Thymus (tissue), 11 donors: ENCODE measurements at regions not wholly inside any gene's neighbourhood (a gene's known extent, or its start where the extent isn't known, plus 50 kb on each side); places are given as distances from the start of the nearest gene placed in this dataset.
"Not testable (repeated sequence)": the region's sequence is repeated elsewhere in the genome, so short reads cannot be mapped to it uniquely, and the experiment has no call there.

Source experiments
- DNase-seq, 9 donors: peaks; one replicate each; pipeline ENCODE4 v3.0.0-alpha.2; 2013; ENCODE audit warnings: low spot score in 9 of 9, low read depth in 6 of 9, missing footprints in 1 of 9
- H3K27ac ChIP-seq, 2 donors: one replicate each; pipeline ENCODE4 v1.5.1; 2013; ENCODE audit warnings: control low read depth in 1 of 2, low read depth in 1 of 2, low read length in 1 of 2, mild to moderate bottlenecking in 1 of 2, moderate library complexity in 1 of 2
- H3K27me3 ChIP-seq, 2 donors: one replicate each; pipeline ENCODE4 v1.5.1; 2013; ENCODE audit warnings: low read length in 1 of 2; ENCODE audit not compliant: control insufficient read depth in 2 of 2, insufficient read depth in 1 of 2
- H3K36me3 ChIP-seq, 2 donors: one replicate each; pipeline ENCODE4 v1.5.1; 2013; ENCODE audit warnings: low read length in 1 of 2, mild to moderate bottlenecking in 1 of 2, moderate library complexity in 1 of 2; ENCODE audit not compliant: control insufficient read depth in 2 of 2, insufficient read depth in 2 of 2
- H3K4me1 ChIP-seq, 2 donors: one replicate each; pipeline ENCODE4 v1.5.1; 2013; ENCODE audit warnings: low read length in 2 of 2; ENCODE audit not compliant: control insufficient read depth in 2 of 2, insufficient read depth in 2 of 2
- H3K4me3 ChIP-seq, 2 donors: one replicate each; pipeline ENCODE4 v1.5.1; 2013; ENCODE audit warnings: low read length in 2 of 2, control low read depth in 1 of 2, mild to moderate bottlenecking in 1 of 2
- H3K9me3 ChIP-seq, 2 donors: one replicate each; pipeline ENCODE4 v1.5.1; 2013; ENCODE audit warnings: low read length in 1 of 2, mild to moderate bottlenecking in 1 of 2; ENCODE audit not compliant: control insufficient read depth in 2 of 2, insufficient read depth in 1 of 2
- WGBS: extraction: QIAGEN DNeasy Blood & Tissue Kit; methylation state at CpG from one replicate; pipeline ENCODE4 v1.1.7; 2013; 5-methylcytosine and 5-hydroxymethylcytosine counted together
- donor health status: healthy.

- not testable (repeated sequence) for DNase-seq, H3K4me3 ChIP-seq, H3K4me1 ChIP-seq, H3K9me3 ChIP-seq, H3K27ac ChIP-seq, H3K27me3 ChIP-seq, H3K36me3 ChIP-seq
- 77% methylated on average over 3 of the region's 3 CpGs for WGBS
Measured at GRCh38 chr15:31644761-31645160, 318.1 kb downstream of the KLF13 start.

DNA sequence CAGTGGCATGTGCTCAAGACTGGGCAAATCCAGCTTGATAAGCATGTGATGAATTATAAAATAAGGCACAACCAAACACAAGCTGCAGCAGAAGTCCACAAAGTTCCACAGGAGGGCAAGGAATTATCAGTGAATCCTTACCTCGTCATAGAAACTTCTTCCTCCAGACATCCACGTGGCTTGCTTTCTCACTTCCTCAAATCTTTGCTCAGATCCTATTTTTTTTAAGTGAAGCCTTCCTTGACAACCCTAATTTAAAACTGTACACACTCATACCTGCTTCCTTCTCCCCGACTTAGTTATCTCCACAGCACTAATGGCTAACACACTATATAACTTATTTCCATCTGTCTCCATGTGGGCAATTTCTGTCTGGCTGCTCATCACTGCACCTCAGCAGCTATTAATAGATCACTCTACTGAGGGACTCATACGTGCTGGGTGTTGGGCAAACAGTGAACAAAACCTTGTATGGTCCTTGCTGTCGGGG, 320.7 kb downstream of the KLF13 start:
- 32% methylated on average over 4 of the region's 5 CpGs for WGBS
- H3K27me3 ChIP-seq, H3K4me1 ChIP-seq, DNase-seq, H3K36me3 ChIP-seq, H3K4me3 ChIP-seq, H3K9me3 ChIP-seq, H3K27ac ChIP-seq: not testable (repeated sequence)

DNA sequence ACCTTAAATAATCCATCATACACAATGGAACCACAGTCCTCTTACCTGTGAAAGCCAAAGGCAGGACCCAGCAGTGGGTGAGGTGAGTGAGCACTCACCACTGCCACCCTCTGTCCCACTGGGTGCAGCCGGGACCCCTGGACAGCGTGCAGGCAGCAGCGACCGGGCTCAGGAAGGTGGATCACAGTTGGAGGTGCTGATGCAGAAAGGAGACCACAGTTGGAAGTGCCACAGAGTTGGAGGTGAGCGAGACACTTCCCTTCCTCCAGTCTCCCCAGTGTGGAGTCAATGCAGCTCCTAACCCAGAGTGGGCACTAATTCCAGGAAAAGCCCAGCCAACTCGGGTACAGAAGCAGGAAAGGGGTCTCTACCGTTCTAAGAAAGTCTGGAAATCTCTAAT, 323.0 kb downstream of the KLF13 start:
- not testable (repeated sequence) for H3K36me3 ChIP-seq, H3K4me1 ChIP-seq, H3K9me3 ChIP-seq, DNase-seq, H3K27ac ChIP-seq, H3K4me3 ChIP-seq, H3K27me3 ChIP-seq
- 84% methylated on average over 5 of the region's 7 CpGs for WGBS

GRCh38 chr15:31650055-31650701, 323.5 kb downstream of the KLF13 start:
- no CpG with 5 or more reads among the region's 6 CpGs for WGBS
- not testable (repeated sequence) for H3K27ac ChIP-seq, DNase-seq, H3K36me3 ChIP-seq, H3K4me1 ChIP-seq, H3K4me3 ChIP-seq, H3K9me3 ChIP-seq, H3K27me3 ChIP-seq

- H3K27me3 ChIP-seq, H3K36me3 ChIP-seq, H3K4me1 ChIP-seq, DNase-seq, H3K4me3 ChIP-seq, H3K9me3 ChIP-seq, H3K27ac ChIP-seq: not testable (repeated sequence)
- 70% methylated on average over 8 of the region's 8 CpGs for WGBS
Measured at GRCh38 chr15:31656915-31657314, 330.3 kb downstream of the KLF13 start.

- H3K9me3 ChIP-seq: no peaks in the 10 kb centered on the region
- no peaks in the 10 kb centered on the region for H3K36me3 ChIP-seq
- WGBS: 74% methylated on average over 4 of the region's 4 CpGs
- no peak overlapping the region for H3K27ac ChIP-seq
- H3K4me3 ChIP-seq: no peak overlapping the region
- no peak for DNase-seq
- H3K27me3 ChIP-seq: no peaks in the 10 kb centered on the region
- no peaks in the 10 kb centered on the region for H3K4me1 ChIP-seq
Measured at GRCh38 chr15:31660816-31661215, 334.2 kb downstream of the KLF13 start.

DNA sequence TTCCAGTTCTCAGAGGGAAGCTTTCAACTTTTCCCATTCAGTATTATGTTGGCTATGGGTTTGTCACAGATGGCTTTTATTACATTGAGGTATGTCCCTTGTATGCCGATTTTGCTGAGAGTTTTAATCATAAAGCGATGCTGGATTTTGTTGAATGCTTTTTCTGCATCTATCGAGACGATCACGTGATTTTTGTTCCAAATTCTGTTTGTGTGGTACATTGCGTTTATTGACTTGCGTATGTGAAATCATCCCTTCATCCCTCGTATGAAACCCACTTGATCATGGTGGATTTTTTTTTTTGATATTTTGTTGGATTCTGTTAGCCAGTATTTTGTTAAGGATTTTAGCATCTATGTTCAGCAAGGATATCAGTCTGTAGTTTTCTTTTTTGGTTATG, 339.1 kb downstream of the KLF13 start:
- H3K36me3 ChIP-seq, H3K9me3 ChIP-seq, H3K27me3 ChIP-seq, H3K4me1 ChIP-seq, H3K27ac ChIP-seq, H3K4me3 ChIP-seq, DNase-seq: not testable (repeated sequence)
- WGBS: 97% methylated on average over 8 of the region's 8 CpGs

DNA sequence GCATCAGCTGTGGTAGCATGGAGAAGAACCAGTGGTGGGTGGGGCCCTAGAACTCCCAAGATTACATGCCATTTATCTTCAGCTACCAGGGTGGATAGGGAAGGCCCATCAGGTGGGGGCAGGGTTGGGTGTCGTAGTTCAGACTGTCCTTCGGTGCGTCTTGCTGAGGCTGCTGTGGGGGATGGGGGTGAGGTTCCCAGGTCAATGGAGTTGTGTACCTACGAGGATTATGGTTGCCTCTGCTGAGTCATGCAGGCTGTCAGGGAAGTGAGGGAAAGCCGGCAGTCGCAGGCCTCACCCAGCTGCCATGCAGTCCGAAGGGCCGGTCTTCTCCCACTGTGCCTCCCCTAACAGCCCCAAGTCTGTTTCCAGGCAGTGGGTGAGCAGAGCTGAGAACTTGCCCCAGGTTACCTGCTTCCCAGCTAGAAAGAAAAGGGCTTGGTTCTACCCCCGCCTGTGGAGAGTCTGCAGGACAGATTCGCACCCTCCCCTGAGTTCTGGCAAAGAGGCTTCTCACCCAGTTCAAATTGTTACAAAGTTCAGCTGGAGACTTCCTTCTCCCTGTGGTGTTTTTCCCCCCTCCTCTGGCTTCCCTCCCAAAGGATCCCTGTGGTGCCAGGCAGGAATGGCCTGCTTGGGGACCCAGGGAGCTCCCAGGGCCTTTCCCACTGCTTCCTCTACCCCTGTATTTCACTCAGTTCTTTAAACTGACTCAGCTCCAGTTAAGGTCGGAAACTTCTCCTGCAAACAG, 342.7 kb downstream of the KLF13 start:
- not testable (repeated sequence) for H3K27me3 ChIP-seq, H3K4me3 ChIP-seq, H3K36me3 ChIP-seq, DNase-seq, H3K4me1 ChIP-seq, H3K27ac ChIP-seq, H3K9me3 ChIP-seq
- WGBS: 91% methylated on average over 11 of the region's 11 CpGs

DNA sequence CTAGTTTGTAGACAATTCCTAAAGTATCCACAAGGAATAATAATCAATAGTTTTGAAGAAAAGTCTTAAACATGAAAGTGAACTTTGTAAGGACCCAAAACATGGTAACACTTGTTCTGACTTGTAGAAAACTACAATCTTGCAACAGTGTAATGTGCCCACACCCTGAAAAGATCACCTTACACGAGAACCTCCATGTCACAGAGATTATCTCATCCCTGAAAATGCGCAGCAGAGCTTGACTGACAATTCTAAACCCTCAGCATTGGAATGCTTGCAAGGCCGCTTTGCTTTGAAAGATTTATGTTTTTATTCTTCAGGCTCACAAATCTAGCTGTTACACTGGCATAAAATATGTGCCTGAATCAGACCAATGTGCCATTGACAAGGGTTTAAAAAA, 346.6 kb downstream of the KLF13 start:
- 53% methylated on average over 3 of the region's 3 CpGs for WGBS

More for the DNA sequence above, 346.6 kb downstream of the KLF13 start:
- H3K27me3 ChIP-seq, H3K36me3 ChIP-seq, H3K27ac ChIP-seq, H3K4me1 ChIP-seq, H3K9me3 ChIP-seq, DNase-seq, H3K4me3 ChIP-seq: not testable (repeated sequence)
